ACC112 (cell line): ENCODE measurements at regions not wholly inside any gene's neighbourhood (a gene's known extent, or its start where the extent isn't known, plus 50 kb on each side); places are given as distances from the start of the nearest gene placed in this dataset.

ENCODE experiments used
- H2AFZ ChIP-seq: fragments of 200-600 bp; sonication (generic); one replicate; pipeline ENCODE4 v1.6.0; 2017; ENCODE audit warnings: antibody characterized with exemption, low read length; ENCODE audit not compliant: unreplicated experiment
- H3K27ac ChIP-seq: fragments of 200-600 bp; sonication (generic); 2 replicates; pipeline ENCODE4 v1.5.1; 2014; ENCODE audit warnings: low read depth, mild to moderate bottlenecking, antibody characterized with exemption, low read length, moderate library complexity
- H3K27me3 ChIP-seq: fragments of 200-600 bp; sonication (generic); 2 replicates; pipeline ENCODE4 v1.6.1; 2014; ENCODE audit warnings: mild to moderate bottlenecking, antibody characterized with exemption, low read length, moderate library complexity, mixed read lengths; ENCODE audit not compliant: insufficient read depth
- H3K36me3 ChIP-seq: fragments of 200-600 bp; sonication (generic); 2 replicates; pipeline ENCODE4 v1.6.1; 2016; ENCODE audit warnings: mild to moderate bottlenecking, antibody characterized with exemption, low read length, moderate library complexity, mixed read lengths; ENCODE audit not compliant: insufficient read depth
- H3K4me1 ChIP-seq: fragments of 200-600 bp; sonication (generic); one replicate; pipeline ENCODE4 v1.6.1; 2016; ENCODE audit warnings: low read length, mixed read lengths; ENCODE audit not compliant: insufficient read depth, unreplicated experiment, control insufficient read depth
- H3K4me3 ChIP-seq: fragments of 200-600 bp; sonication (generic); 2 replicates; pipeline ENCODE4 v1.5.1; 2014; ENCODE audit warnings: mild to moderate bottlenecking, low read depth, low read length
- H3K79me2 ChIP-seq: fragments of 200-600 bp; sonication (generic); one replicate; pipeline ENCODE4 v1.6.0; 2016; ENCODE audit warnings: low read length; ENCODE audit not compliant: control insufficient read depth, unreplicated experiment, insufficient read depth

GRCh38 chr1:94674876-94675275, 133.3 kb upstream of the F3 start:
- Histone ChIP-seq H3K27ac (no peak overlapping the region), H3K4me1 (no peaks in the 10 kb centered on the region), H3K4me3 (no peak overlapping the region), H3K27me3 (no peaks in the 10 kb centered on the region; the same call in 1 of the 2 replicates), H3K36me3 (no peaks in the 10 kb centered on the region), H2AFZ (no peak overlapping the region), H3K79me2 (no peaks in the 10 kb centered on the region)

- no peak overlapping the region for H3K4me3 ChIP-seq
- H2AFZ ChIP-seq: no peak overlapping the region
- H3K27me3 ChIP-seq: no peaks in the 10 kb centered on the region
- H3K4me1 ChIP-seq: peaks cover 5% of the 10 kb centered on the region
- H3K79me2 ChIP-seq: no peaks in the 10 kb centered on the region
- H3K27ac ChIP-seq: no peak overlapping the region
- no peaks in the 10 kb centered on the region for H3K36me3 ChIP-seq
Observed at GRCh38 chr1:94672934-94673333, 131.4 kb upstream of the F3 start.

- Histone ChIP-seq H2AFZ (no peak overlapping the region), H3K27me3 (no peaks in the 10 kb centered on the region), H3K36me3 (no peaks in the 10 kb centered on the region), H3K4me3 (no peak overlapping the region), H3K27ac (no peak overlapping the region), H3K79me2 (no peaks in the 10 kb centered on the region), H3K4me1 (peaks cover 5% of the 10 kb centered on the region)
Observed at GRCh38 chr1:94672001-94672400, 130.4 kb upstream of the F3 start.

GRCh38 chr1:94670273-94670672, 128.7 kb upstream of the F3 start:
- no peak overlapping the region for H3K4me3 ChIP-seq
- no peaks in the 10 kb centered on the region for H3K27me3 ChIP-seq
- no peak overlapping the region for H3K27ac ChIP-seq
- peaks cover 5% of the 10 kb centered on the region for H3K4me1 ChIP-seq
- H3K36me3 ChIP-seq: no peaks in the 10 kb centered on the region
- H2AFZ ChIP-seq: no peak overlapping the region
- H3K79me2 ChIP-seq: no peaks in the 10 kb centered on the region

- Histone ChIP-seq H3K4me1 (peaks cover 5% of the 10 kb centered on the region), H3K27me3 (no peaks in the 10 kb centered on the region), H3K27ac (no peak overlapping the region), H2AFZ (no peak overlapping the region), H3K4me3 (no peak overlapping the region), H3K36me3 (no peaks in the 10 kb centered on the region), H3K79me2 (no peaks in the 10 kb centered on the region)
Observed at GRCh38 chr1:94669198-94669597, 127.6 kb upstream of the F3 start.

GRCh38 chr1:94668528-94668927, 127.0 kb upstream of the F3 start:
- Histone ChIP-seq H3K4me1 (peaks cover 5% of the 10 kb centered on the region), H3K27ac (no peak overlapping the region)

GRCh38 chr1:94667818-94668217, 126.3 kb upstream of the F3 start:
- no peak overlapping the region for H3K27ac ChIP-seq
- no peaks in the 10 kb centered on the region for H3K79me2 ChIP-seq

More at GRCh38 chr1:94668528-94668927, 127.0 kb upstream of the F3 start:
- no peaks in the 10 kb centered on the region for H3K36me3 ChIP-seq
- H2AFZ ChIP-seq: no peak overlapping the region
- no peak overlapping the region for H3K4me3 ChIP-seq
- no peaks in the 10 kb centered on the region for H3K27me3 ChIP-seq
- H3K79me2 ChIP-seq: no peaks in the 10 kb centered on the region

GRCh38 chr1:94666797-94667196, 125.2 kb upstream of the F3 start:
- no peak overlapping the region for H3K4me3 ChIP-seq
- no peak overlapping the region for H2AFZ ChIP-seq
- H3K27me3 ChIP-seq: no peaks in the 10 kb centered on the region
- no peak overlapping the region for H3K27ac ChIP-seq
- no peaks in the 10 kb centered on the region for H3K79me2 ChIP-seq
- peaks cover 5% of the 10 kb centered on the region for H3K4me1 ChIP-seq
- H3K36me3 ChIP-seq: no peaks in the 10 kb centered on the region

More at GRCh38 chr1:94667818-94668217, 126.3 kb upstream of the F3 start:
- H2AFZ ChIP-seq: no peak overlapping the region
- no peak overlapping the region for H3K4me3 ChIP-seq
- no peaks in the 10 kb centered on the region for H3K27me3 ChIP-seq
- H3K36me3 ChIP-seq: no peaks in the 10 kb centered on the region
- H3K4me1 ChIP-seq: peaks cover 5% of the 10 kb centered on the region

GRCh38 chr1:94661431-94661932, 119.9 kb upstream of the F3 start:
- no peak overlapping the region for H3K27ac ChIP-seq
- no peaks in the 10 kb centered on the region for H3K36me3 ChIP-seq
- H3K4me3 ChIP-seq: no peak overlapping the region
- H3K79me2 ChIP-seq: no peaks in the 10 kb centered on the region
- H3K27me3 ChIP-seq: no peaks in the 10 kb centered on the region
- peaks cover 16% of the 10 kb centered on the region for H3K4me1 ChIP-seq
- peak overlapping the region; percentile 1 for H2AFZ ChIP-seq

GRCh38 chr1:94660994-94661393, 119.4 kb upstream of the F3 start:
- H3K79me2 ChIP-seq: no peaks in the 10 kb centered on the region
- no peak overlapping the region for H3K27ac ChIP-seq
- peak overlapping the region; percentile 1 for H2AFZ ChIP-seq

GRCh38 chr1:94660258-94660657, 118.7 kb upstream of the F3 start:
- H3K4me1 ChIP-seq: peaks cover 16% of the 10 kb centered on the region
- H3K4me3 ChIP-seq: no peak overlapping the region
- no peaks in the 10 kb centered on the region for H3K79me2 ChIP-seq
- H2AFZ ChIP-seq: no peak overlapping the region
- no peaks in the 10 kb centered on the region for H3K27me3 ChIP-seq
- H3K27ac ChIP-seq: no peak overlapping the region
- no peaks in the 10 kb centered on the region for H3K36me3 ChIP-seq

More at GRCh38 chr1:94660994-94661393, 119.4 kb upstream of the F3 start:
- no peaks in the 10 kb centered on the region for H3K27me3 ChIP-seq
- H3K4me1 ChIP-seq: peaks cover 16% of the 10 kb centered on the region
- no peak overlapping the region for H3K4me3 ChIP-seq
- no peaks in the 10 kb centered on the region for H3K36me3 ChIP-seq
